Colon (tissue), 2 donors: ENCODE measurements at regions not wholly inside any gene's neighbourhood (a gene's known extent, or its start where the extent isn't known, plus 50 kb on each side); places are given as distances from the start of the nearest gene placed in this dataset.

Source experiments
- FAIRE-seq: peaks from 2 replicates; lab custom pipeline; 2012; peaks lifted over from hg19 to GRCh38; lab: Jason Lieb, UNC
- donor health status: control.
- donor health status: control.

GRCh38 chr9:79015951-79016350 is 555.8 kb upstream of the TLE4 start:
- FAIRE-seq = no peak

GRCh38 chr9:79020276-79020675 is 551.5 kb upstream of the TLE4 start:
- FAIRE-seq = no peak

DNA sequence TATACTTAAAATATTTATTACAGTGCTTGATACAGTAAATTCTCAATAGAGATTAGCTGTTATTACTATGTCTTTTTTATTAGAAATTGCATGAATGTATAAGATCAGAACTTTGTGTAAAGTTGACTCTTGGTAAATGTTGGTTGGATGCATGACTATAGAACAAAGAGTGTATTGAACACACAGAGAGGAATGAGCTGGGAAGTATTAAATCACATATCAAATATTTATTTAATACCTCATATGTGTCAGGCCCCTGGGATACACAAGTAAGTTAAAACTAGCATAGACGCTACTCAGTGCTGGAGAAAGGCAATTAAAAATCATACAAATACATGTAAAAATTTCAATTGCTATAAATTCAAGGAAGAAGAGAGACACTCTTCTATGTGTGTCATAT is 550.7 kb upstream of the TLE4 start:
- FAIRE-seq = no peak

DNA sequence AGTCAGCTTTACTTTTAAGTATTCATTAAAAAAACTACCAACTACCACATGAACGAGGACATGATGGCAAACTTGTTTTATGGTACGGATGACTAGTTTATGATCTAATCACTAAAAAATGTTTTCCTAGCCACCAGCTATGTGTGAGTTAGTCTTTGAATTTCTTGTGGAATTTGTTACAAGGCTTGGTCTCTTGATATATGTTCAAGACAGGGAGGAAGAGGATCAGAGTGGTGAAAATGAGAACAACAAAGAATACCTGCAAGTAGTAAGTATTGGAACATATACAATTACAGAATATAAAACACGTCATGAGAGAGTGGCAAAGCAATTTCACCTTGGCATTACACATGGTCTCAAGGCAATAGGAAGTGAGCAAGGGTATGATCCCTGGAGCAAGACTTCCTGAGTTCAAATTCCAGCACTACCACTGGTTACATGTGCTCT is 548.6 kb upstream of the TLE4 start:
- FAIRE-seq = no peak

- FAIRE-seq = no peak
These were observed 545.4 kb upstream of the TLE4 start for GRCh38 chr9:79026316-79026715.

- no peak for FAIRE-seq
These were observed 543.7 kb upstream of the TLE4 start for GRCh38 chr9:79028101-79028500.

DNA sequence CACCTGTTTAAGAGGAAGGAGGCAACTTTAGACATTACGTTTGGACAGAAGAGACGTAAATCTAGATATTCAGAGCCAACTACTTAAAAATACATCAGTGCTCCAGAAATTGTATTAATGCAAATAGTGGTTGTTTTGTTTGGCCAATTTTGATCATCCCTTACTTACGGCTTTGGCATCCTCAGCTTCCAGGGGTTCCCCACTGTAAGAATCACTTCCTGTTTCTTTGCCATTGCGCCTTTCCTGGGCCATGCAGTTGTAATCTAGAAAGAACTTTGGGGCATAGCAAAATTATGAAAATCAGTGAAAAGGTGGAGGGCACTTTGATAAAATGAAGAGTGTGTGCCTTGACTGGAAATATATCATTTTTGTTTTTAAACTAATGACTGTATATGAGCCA is 537.2 kb upstream of the TLE4 start:
- FAIRE-seq = no peak

GRCh38 chr9:79037338-79037737 is 534.4 kb upstream of the TLE4 start:
- FAIRE-seq = no peak

DNA sequence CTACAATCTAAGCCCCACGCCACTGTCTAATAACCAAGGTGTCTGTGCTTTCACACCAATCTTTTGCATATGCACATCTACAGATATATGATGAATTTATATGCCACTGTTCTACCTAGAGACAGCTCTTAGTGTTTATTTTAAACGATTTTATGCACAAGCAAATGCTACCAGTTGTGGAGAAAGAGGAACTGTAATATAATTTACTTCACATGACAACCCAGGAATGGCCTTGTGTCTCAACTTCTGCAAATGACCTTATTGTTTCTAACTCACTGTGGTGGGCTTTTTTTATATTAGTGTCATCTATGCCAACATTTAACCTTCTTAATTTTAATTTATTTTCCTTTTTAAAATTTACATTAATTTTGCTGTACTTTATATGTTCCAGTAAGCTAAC is 531.1 kb upstream of the TLE4 start:
- no peak for FAIRE-seq

- FAIRE-seq = no peak
These were observed 530.5 kb upstream of the TLE4 start for GRCh38 chr9:79041266-79041665.

DNA sequence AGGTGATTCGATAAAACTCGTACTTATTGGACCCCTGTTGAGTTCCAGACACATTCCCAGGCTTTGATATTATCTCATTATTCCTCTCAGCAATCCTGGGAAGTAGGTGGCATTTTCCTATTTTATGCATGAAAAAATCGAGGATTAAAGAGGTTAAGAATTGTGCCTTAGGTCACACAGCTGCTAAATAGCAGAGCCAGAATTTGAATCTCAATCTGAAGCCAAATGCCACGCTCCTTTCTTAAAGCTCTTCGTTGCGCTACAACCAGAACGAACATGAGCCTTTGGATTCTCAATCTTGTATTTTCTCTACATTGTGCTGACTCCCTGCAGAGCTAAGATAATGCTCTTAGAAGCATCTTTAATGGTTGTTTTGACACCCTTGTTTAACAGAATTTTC is 527.8 kb upstream of the TLE4 start:
- no peak for FAIRE-seq

DNA sequence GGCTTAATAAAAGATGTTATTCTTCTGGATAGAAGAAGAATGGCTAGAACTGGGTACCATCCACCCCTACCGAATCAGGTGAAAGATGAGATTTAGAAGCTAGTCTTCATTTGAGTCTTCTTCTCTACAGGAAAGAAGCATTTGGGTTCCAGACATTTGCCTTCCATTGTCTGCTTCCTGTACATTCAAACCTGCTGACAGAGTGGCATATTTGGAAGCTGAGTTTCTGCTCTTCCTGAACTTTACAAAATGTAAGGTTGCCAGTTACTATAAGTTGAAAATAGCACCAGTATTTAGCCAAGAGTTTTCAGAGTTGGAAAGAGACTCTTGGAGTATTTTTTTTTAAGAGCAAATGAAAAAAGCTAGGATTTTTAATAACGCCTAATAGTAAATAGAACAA is 525.4 kb upstream of the TLE4 start:
- no peak for FAIRE-seq

- FAIRE-seq = no peak
These were observed 522.4 kb upstream of the TLE4 start for GRCh38 chr9:79049371-79049770.

DNA sequence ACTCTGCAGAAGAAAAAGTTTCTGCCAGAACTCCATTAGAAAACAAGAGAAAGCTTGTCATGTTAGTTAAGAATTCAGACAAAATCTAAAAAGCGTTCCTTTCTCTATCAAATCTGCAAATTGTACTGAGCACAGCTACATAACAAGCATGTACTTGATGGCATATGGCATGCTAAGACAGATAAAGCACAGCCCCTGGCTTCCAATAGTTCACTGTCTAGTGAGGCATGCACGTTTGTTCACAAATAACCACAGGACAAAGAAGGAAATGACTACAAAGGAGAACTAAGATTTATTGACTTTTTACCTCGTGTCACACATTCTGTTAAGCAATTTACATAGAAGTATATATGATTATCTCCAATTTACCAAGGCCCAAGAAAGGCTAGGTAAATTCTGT is 518.2 kb upstream of the TLE4 start:
- FAIRE-seq = no peak

DNA sequence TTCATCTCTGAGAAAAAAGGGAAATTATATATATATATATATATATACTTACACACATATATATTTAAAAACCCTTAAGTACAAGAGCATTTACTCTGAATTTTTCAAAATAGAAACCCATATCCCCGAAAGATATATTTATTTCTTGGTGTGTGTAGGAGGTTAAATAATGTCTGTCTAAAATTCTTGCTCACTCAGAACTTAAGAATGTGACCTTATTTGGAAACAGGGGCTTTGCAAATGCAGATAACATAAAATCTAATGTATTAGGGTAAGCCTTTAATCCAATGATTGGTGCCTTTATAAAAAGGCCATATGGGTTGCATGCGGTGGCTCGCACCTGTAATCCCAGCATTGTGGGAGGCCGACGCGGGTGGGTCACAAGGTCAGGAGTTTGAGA is 517.3 kb upstream of the TLE4 start:
- no peak for FAIRE-seq

GRCh38 chr9:79056041-79056440 is 515.7 kb upstream of the TLE4 start:
- no peak for FAIRE-seq

DNA sequence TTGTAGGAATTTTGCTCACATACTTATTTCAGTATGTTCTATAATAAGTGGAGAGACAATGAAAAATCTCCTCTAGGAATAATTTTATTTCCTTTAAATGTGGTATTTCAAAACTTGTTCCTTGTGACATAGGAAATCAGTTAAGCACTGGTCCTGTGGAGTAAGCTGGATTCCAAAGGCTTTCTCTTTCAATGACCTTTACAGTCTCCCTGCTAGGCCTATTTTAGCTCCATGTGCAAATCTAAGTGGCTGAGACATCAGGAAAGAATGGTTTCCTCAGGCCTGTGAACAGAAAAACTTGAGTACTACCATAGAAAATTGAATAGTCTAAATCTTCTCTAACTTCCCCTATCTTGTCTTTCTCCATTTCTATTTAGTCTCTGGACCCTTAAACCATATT is 514.2 kb upstream of the TLE4 start:
- no peak for FAIRE-seq

DNA sequence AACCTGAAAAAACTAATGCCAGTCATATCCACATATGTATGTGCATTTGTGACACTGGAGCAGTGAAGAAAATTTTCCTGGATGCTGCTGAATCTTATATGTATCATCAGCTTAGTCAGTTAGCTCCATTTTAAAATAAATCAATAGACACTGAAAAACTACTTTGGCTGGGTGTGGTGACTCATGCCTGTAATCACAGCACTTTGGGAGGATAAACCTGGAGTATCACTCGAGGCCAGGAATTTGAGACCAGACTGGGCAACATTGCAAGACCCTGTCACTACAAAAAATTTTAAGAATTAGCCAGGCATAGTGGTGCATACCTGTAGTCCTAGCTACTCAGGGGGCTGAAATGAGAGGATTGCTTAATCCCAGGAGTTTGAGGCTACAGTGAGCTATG is 511.0 kb upstream of the TLE4 start:
- no peak for FAIRE-seq

DNA sequence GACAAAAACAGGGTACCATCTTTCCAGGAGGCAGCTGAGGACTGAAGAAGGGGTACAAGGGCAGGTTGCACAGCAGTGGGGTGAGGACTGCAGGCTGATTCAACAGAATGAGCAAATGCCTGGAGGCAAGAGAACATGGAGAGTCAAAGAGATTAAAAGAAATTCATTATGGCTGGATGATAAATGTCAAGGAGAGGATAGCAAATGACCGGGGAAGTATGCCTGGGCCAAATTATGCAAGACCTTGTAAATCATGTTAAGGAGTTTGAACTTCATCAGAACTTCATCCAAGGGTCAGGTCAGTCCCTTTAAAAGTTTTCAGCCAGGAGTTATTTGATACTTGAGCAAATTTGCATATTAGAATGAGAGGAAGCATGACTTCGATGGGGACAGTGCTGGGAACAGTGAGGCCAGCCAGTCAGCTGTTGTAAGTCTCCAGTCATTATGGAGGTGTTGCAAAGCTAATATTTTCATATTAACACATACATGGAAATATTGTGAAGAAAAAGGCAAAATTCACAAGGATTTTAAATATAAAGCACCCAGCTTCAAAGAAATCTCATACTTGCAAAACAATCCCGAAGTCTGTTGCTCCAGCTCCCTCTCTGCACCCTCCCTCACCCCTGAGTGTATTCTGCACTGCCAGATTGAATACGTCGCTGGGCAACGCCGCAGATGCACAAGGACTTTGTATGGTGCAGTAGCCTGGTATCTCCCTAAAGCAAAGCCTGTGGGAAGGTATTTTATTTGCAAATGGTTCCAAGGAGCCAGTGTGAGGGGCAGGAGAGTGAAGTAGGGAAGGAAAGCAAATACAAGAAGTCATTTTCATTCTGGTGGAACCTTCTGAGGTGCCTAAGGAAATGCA is 509.8 kb upstream of the TLE4 start:
- FAIRE-seq = no peak

GRCh38 chr9:79073201-79073600 is 498.6 kb upstream of the TLE4 start:
- no peak for FAIRE-seq

GRCh38 chr9:79080536-79080935 is 491.2 kb upstream of the TLE4 start:
- FAIRE-seq = no peak

- no peak for FAIRE-seq
These were observed 488.1 kb upstream of the TLE4 start for GRCh38 chr9:79083621-79084020.

DNA sequence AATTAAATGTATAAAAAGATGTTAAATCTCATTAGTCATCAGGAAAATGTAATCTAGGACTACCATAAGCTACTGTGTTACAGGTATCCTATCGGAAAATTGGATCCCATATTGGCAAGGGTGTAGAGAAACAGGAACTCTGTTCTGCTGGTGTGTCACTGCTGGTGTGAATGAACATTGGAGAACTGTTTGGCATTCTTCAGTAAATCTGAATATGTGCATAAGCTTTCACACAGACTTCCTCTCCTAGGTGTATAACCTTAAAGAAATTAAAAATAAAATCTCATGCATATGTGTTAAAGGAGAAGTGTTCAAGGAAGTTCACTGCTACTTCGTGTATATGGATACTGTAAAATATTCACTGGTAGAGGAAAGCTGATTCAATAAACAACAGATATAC is 484.6 kb upstream of the TLE4 start:
- no peak for FAIRE-seq

GRCh38 chr9:79089054-79089560 is 482.7 kb upstream of the TLE4 start:
- no peak for FAIRE-seq
